ENCODE measurements at regions not wholly inside any gene's neighbourhood (a gene's known extent, or its start where the extent isn't known, plus 50 kb on each side); places are given as distances from the start of the nearest gene placed in this dataset.

GRCh38 chr7:25385506-25386136 is 157.3 kb upstream of the NPVF start:
- Histone ChIP-seq H3K36me3 (no peaks in the 10 kb centered on the region), H3K9me3 (replicated peaks) (no peaks in the 10 kb centered on the region), H3K4me3 (no peak overlapping the region), H3K4me1 (peaks cover 11% of the 10 kb centered on the region), H3K27me3 (ENCODE audit: low read depth) (peaks cover 17% of the 10 kb centered on the region), H3K27ac (replicated peaks) (peak overlapping the region; percentile 32)
- TF ChIP-seq, protein P1, sequence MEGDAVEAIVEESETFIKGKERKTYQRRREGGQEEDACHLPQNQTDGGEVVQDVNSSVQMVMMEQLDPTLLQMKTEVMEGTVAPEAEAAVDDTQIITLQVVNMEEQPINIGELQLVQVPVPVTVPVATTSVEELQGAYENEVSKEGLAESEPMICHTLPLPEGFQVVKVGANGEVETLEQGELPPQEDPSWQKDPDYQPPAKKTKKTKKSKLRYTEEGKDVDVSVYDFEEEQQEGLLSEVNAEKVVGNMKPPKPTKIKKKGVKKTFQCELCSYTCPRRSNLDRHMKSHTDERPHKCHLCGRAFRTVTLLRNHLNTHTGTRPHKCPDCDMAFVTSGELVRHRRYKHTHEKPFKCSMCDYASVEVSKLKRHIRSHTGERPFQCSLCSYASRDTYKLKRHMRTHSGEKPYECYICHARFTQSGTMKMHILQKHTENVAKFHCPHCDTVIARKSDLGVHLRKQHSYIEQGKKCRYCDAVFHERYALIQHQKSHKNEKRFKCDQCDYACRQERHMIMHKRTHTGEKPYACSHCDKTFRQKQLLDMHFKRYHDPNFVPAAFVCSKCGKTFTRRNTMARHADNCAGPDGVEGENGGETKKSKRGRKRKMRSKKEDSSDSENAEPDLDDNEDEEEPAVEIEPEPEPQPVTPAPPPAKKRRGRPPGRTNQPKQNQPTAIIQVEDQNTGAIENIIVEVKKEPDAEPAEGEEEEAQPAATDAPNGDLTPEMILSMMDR (IDR thresholded peaks at IDR 0.05; ENCODE audit: borderline replicate concordance), result no peak
- intact Hi-C loops (cut with micrococcal nuclease), result loop anchor here (5.0 kb wide), 1 partner anchor 123 kb away; no protein-coding TSS in a partner anchor
- DNase-seq, result no peak

GRCh38 chr7:25386311-25386744 is 158.0 kb upstream of the NPVF start:
- DNase-seq, result no peak
- no peak overlapping the region for H3K4me3 ChIP-seq
- H3K27me3 ChIP-seq (ENCODE audit: low read depth), result peaks cover 17% of the 10 kb centered on the region
- peak overlapping the region; percentile 32 for H3K27ac ChIP-seq (replicated peaks)
- H3K4me1 ChIP-seq, result peaks cover 11% of the 10 kb centered on the region
- no peaks in the 10 kb centered on the region for H3K36me3 ChIP-seq
- TF ChIP-seq, protein P1 (IDR thresholded peaks at IDR 0.05; ENCODE audit: borderline replicate concordance), result no peak
- H3K9me3 ChIP-seq (replicated peaks), result no peaks in the 10 kb centered on the region
- intact Hi-C loops (cut with micrococcal nuclease), result loop anchor here (5.0 kb wide), 1 partner anchor 124 kb away; no protein-coding TSS in a partner anchor

DNA sequence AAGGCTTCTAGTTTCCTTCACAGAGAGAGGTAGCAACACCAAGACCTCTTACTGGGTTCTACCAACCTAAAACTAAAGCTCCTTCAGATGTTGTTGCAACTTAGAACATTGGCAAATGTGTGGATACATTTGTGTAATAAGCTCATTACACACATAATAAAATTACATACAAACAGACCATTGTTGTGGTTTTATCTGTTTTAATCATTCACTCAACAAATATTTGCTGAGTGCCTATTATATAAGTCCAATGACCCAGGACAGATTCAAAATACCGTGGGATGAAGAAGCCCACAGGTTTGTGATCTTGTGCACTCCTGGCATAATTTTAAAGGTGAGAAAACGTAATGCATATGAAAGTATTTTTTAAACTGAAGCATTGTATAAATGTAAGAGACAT is 160.4 kb upstream of the NPVF start:
- H3K27me3 ChIP-seq (ENCODE audit: low read depth), result peaks cover 15% of the 10 kb centered on the region
- H3K27ac ChIP-seq (replicated peaks), result no peak overlapping the region
- no peaks in the 10 kb centered on the region for H3K36me3 ChIP-seq
- DNase-seq, result no peak
- peaks cover 11% of the 10 kb centered on the region for H3K4me1 ChIP-seq
- no peaks in the 10 kb centered on the region for H3K9me3 ChIP-seq (replicated peaks)
- TF ChIP-seq, protein P1 (IDR thresholded peaks at IDR 0.05; ENCODE audit: borderline replicate concordance), result no peak
- intact Hi-C loops (cut with micrococcal nuclease), result loop anchor here (5.0 kb wide), 1 partner anchor 126 kb away; no protein-coding TSS in a partner anchor
- H3K4me3 ChIP-seq, result no peak overlapping the region

DNA sequence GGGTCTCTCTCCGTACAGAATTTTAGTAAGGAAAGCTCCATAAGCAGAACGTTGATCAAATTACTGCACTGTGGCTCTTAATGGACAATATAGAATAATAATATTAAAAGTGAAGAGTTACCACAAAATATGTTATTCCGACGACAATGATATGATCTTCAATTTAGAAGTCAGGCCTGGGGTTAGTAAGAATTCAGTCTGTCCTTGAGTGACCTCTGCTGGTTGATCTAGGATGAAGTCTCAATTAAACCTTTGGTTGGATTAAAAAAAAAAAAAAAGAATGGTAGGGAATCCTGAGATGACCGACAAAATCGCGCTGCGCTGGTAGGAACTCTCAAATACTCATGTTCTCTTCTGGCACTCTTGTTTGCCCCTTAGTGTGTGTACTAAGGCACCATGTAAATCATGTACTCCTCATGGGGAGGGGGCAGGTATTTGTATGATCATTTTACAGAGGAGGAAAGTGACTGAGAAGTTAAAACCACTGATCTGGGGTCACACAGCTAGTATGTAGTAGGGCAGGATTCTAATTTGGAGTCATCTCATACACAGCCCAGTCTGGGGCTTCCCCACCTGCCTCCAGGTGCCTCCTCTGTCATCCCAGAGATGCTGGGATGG is 161.3 kb upstream of the NPVF start:
- Histone ChIP-seq H3K4me3 (no peak overlapping the region), H3K27ac (replicated peaks) (no peak overlapping the region), H3K9me3 (replicated peaks) (no peaks in the 10 kb centered on the region), H3K4me1 (peaks cover 19% of the 10 kb centered on the region), H3K27me3 (ENCODE audit: low read depth) (peaks cover 13% of the 10 kb centered on the region), H3K36me3 (no peaks in the 10 kb centered on the region)
- TF ChIP-seq, protein P1 (IDR thresholded peaks at IDR 0.05; ENCODE audit: borderline replicate concordance), result peak; percentile 64
- intact Hi-C loops (cut with micrococcal nuclease), result loop anchor here (2.0 to 10.0 kb wide), 3 partner anchors 127 to 465 kb away; no protein-coding TSS in a partner anchor
- no peak for DNase-seq

DNA sequence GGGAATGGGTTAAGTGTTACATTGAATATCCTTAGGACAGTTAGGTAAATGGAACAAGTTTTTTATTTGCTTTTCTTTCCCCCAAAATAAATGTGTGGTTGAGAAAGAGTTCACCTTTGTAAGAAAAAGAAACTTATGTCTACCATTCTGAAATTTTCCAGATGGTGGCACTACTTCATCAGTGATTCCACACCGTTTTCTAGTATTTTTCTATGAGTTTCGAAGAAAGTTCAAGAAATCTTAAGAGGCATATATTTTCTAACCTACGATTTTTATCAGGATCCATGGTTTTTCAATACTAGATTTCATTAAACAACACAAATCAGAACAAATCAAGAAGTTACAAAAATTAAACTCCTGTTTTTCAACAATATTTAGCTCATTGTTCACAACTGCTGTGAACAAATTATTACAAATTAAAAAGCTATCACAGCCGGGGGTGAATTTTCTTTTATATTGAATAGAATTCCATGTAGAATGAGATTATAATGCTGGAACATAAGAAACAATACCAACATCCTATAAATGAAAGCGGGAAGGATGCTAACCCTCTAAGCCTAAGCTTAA is 163.1 kb upstream of the NPVF start:
- TF ChIP-seq, protein P1 (IDR thresholded peaks at IDR 0.05; ENCODE audit: borderline replicate concordance), result peak; percentile 60
- H3K36me3 ChIP-seq, result no peaks in the 10 kb centered on the region
- peaks cover 18% of the 10 kb centered on the region for H3K27me3 ChIP-seq (ENCODE audit: low read depth)
- intact Hi-C loops (cut with micrococcal nuclease), result loop anchor here (2.0 to 10.0 kb wide), 2 partner anchors 175 to 463 kb away; no protein-coding TSS in a partner anchor
- no peak for DNase-seq
- no peaks in the 10 kb centered on the region for H3K9me3 ChIP-seq (replicated peaks)
- no peak overlapping the region for H3K27ac ChIP-seq (replicated peaks)
- no peak overlapping the region for H3K4me3 ChIP-seq
- peaks cover 10% of the 10 kb centered on the region for H3K4me1 ChIP-seq

Data from left ventricle myocardium inferior (tissue), 1 donor.